ENCODE measurements at regions not wholly inside any gene's neighbourhood (a gene's known extent, or its start where the extent isn't known, plus 50 kb on each side); places are given as distances from the start of the nearest gene placed in this dataset.
A peak's percentile ranks its signal among the peaks of the same experiment; 100 is the strongest.
"Not testable (repeated sequence)": the region's sequence is repeated elsewhere in the genome, so short reads cannot be mapped to it uniquely, and the experiment has no call there.

DNA sequence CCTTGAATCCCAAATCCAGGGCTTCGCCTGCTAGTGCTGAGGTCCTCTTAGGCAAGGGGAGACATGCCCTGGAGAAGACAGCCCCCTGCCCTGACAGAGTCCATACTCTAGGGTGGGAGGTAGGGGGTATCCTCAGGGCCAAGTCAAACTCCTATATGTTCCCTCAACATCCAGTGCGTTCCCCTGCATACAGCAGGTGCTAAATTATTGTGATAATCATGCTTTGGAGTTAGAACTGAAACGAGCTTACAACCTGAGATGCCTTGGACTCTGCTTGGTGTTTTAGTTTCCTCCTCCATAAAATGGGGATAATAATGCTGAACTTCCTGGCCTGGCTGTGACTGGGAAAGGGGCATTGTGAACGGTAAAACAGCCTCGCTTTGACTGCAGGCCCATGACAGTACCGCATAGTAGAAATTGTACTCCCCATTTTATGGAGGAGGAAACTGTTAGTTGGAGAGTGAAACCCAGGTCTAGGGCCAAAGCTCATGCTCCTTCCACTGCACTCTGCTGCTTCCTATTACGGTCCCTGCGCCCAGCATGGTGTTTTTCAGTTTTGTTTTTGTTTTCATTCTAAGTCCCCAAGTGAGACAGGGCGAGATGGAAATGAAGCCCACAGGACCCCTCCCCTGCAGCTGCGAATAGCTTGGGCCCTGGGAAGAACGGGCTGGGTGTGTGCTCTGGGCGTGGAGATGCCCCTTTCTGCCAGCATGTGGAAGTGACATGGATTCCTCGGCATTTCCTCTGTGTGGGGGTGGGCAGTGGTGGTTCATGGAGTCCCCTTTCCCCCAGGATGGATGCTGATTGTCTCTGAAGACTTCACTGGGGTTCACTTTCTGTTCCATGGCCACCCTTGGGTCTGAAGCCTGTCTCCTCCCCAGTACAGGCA is 162.5 kb downstream of the VEGFA start:
- no peak for DNase-seq

- no peak for DNase-seq
Measured at GRCh38 chr6:43931201-43931600, 161.2 kb downstream of the VEGFA start.

GRCh38 chr6:43930440-43931154 is 160.6 kb downstream of the VEGFA start:
- no peak for DNase-seq

DNA sequence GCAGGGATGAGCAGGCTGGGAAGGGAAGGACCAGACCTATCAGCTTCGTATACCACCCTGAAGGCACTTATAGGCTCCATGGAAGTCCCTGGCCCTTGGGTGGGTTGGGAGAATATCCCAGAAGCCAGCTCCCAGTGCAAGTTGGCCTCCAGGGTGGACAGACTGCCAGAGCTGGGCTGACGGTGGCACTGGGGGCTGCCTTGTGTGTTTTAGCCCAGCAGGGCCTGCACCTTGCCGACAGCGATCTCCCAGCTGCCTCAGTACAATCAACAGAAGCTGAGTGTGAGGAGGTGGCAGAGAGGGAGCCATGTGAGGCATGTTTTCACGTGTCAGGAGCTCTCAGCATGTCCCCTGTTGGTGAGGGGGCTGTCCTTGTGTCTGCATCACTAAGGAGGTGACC is 159.5 kb downstream of the VEGFA start:
- DNase-seq: no peak

DNA sequence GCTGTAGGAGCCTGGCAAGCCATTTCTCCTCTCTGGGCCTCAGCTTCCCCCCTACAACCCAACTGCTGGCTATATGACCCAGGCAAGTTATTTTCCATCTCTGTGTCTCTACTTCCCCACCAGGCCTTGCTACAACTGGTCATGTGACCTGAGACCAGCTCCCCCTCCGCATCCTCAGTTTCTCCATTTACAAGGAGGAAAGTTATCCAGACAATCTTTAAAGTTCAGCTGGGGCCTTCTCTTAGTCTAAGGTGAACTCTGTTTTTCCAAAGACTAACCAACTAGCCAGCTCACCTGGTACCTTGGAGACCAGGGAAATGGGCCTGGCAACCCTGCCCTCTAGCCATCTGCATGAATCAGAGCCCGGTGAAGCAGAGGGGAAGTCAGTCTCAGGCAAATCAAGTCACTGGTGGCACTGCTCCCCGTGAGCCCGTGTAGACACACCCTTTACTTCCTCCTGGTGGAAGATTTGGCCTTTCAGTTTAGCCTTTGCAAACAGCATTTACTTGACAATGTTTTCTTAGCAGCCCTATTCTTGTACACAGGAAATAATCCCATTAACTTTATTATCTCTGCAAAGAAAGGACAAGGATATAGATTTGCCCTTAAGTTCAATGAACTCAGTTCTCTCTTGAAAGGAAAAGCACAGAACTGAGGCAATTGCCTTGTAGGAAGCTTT is 157.7 kb downstream of the VEGFA start:
- no peak for DNase-seq

GRCh38 chr6:43926634-43927531 is 156.9 kb downstream of the VEGFA start:
- peak; percentile 80 for DNase-seq

DNA sequence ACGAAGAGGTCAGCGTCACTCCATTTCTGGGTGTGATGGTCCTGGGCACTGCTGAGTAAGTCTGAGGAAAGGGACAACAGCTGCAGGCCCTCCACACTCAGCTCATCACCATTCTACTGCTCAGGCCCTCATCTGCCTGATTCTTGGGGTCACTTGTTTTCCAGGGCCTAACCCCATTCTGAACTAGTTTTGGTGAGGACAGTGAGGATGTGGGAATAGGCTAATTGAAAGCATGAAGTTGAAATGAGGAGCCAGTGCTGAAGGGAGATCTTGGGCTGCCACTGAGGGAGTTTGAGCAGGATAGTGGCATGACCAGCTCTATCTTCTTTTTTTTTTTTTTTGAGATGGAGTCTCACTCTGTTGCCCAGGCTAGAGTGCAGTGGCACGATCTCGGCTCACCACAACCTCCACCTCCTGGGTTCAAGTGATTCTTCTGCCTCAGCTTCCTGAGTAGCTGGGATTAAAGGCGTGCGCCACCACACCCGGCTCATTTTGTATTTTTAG is 155.7 kb downstream of the VEGFA start:
- DNase-seq: not testable (repeated sequence)

GRCh38 chr6:43924222-43924702 is 154.3 kb downstream of the VEGFA start:
- no peak for DNase-seq

DNA sequence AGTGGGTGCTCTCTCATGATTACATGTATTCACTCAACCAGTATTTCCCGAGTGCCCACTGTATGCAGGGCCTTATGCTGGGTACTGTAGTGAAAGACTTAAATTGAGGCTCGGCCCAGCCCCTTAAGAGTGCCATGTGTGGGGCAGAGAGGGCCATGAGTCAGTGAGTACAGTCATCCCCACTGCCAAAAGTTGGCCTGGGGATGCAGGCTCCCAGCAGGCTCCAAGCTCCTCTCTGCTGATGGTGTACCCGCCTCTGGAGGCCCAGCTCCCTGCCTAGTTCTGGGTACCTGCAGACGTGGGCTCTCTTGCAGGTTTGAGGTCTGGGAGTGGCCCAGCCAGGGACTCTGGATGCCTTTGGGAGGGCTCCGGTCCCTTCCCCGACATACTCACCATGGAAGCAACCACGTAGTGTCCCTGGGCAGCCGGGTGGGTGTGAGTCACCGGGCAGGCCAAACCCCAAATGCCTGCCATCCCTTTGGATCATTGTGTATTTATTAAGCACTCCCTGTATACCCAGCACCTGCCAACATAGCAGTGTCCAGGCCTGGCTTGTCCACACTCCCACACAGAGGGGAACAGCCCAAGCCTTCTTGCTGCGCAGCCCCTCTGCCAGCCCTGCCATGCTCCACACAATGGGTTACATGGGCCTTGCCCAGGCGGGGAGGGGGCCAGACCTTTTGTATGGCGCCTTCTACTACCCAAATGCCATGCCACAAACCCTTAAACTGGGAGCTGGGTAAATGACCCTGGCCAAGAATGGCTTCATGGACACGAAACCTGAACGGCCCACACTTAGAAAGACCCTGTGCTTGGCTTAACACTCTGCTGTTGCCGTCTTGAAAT is 153.6 kb downstream of the VEGFA start:
- no peak for DNase-seq

- no peak for DNase-seq
Measured at GRCh38 chr6:43922426-43923375, 152.7 kb downstream of the VEGFA start.

- DNase-seq: no peak
Measured at GRCh38 chr6:43921548-43922425, 151.8 kb downstream of the VEGFA start.

DNA sequence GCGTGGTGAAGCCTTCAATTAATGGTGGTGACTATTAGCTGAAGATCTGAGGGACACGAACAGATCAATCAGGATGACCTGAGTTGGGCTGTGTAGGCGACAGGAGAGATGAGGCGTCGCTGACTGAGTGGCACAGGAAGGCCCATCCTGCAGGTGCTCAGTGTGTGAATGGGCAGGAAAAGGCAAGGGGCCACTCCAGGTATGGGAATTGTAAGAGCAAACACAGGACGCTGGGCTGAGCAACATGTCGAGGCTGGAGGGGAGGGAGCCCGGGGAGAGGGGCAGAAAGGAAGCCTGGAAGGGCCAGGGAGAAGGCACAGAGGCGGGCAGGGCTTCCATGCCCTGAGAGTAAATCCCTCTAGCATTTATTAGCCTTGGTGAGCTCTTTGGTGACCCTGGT is 151.0 kb downstream of the VEGFA start:
- no peak for DNase-seq

GRCh38 chr6:43919774-43920173 is 149.8 kb downstream of the VEGFA start:
- DNase-seq: no peak

DNA sequence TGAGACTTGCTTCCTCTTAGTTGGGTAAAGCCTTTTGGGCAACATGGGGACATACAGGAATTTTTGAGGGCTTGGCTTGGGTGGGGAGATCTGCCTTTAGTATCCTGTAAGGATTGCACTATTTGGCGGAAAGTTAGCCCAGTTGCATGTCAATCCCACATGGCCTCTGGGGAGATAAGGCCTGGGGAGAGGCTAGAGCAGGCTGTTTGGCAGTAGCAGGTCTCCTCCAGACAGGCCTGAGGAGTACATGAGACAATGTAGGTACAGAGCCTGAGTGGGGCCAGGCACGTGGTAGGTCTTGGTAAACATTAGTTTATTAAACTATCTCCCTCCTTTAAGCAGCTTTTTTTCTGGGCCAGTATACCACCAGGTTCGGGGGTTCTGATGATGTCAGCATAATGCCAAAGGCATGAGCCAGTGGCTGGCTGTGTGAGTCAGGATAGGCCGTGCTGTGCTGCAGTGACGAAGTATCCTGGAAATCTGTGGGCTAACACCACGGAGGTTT is 147.9 kb downstream of the VEGFA start:
- DNase-seq: no peak

- DNase-seq: no peak
Measured at GRCh38 chr6:43916924-43917877, 147.2 kb downstream of the VEGFA start.

DNA sequence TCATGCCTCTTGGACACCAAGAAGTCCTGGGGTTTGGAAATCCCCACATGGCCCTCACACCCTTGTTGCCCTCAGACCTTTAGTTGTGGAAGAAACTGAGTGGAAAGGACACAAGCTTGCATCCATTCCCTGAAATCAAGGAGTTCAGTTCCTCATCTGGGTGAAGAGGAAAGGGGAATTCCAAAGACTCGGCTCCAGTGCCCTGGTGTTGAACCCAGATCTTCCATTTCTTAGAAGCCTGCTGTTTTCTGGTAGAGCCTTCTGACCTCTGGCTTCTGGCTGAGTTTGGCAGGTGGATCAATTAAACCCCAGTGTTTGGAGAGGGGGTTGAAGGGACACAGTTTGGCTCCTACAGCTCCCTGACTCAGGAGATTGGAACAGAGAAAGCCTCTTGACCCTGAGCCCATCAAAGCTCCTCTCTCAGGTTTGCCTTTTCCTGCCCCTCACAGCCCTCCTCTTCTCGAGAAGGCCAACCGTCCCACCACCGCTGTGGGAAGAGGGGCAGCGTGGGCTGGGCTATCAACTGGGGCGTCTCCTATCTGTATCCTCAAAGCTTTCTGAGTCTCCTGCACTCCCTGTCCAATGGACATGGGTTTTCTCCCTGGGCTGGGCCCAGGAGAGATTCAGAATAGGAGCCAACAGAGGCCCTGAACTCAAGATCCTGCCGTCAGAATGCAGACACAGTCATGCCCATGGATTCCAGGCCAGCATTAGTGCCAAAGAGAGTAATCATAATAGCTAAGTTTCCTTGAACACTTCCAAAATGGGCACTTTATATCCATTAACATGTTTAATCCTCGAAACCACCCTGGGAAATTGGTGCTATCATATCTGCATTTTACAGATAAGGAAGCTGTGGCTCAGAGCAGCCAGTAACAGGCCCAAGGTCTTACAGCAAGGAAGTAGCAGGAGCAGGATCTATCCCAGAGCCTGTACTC is 146.2 kb downstream of the VEGFA start:
- DNase-seq: no peak

Measured in islet precursor cell (in vitro differentiated cells).